GM12878 (cell line): ENCODE measurements at regions not wholly inside any gene's neighbourhood (a gene's known extent, or its start where the extent isn't known, plus 50 kb on each side); places are given as distances from the start of the nearest gene placed in this dataset.

ENCODE experiments used
- ATAC-seq: fragments of 200-7000 bp; cut with Tn5 transposase; 3 replicates; pipeline ENCODE4 v1.9.1; 2020; ENCODE audit warnings: mild to moderate bottlenecking, moderate library complexity
- BruUV-seq: library from RNA; stranded (reverse); fragments of 400-500 nt; replicated peaks from 2 replicates; lab custom pipeline; 2021; lab: Mats Ljungman, UMichigan
- CTCF ChIA-PET: fragments of 300-600 bp; sonication (Branson Sonifier 250); formaldehyde crosslinking; extraction: SDS; loops from one replicate; lab custom pipeline; 2021; ENCODE audit warnings: inconsistent platforms; lab: Yijun Ruan, JAX
- POLR2A ChIA-PET: fragments of 350-600 bp; formaldehyde crosslinking; extraction: SDS; loops from one replicate; lab custom pipeline; 2021; ENCODE audit warnings: inconsistent platforms; lab: Charles Lee
- RAD21 ChIA-PET: fragments of 300-600 bp; sonication (Branson Sonifier 250); formaldehyde crosslinking; loops from one replicate; lab custom pipeline; 2023; ENCODE audit warnings: antibody characterized with exemption; ENCODE audit not compliant: unreplicated experiment; lab: Charles Lee
- SMC1A ChIA-PET: fragments of 300-600 bp; sonication (Branson Sonifier 250); formaldehyde crosslinking; loops from one replicate; lab custom pipeline; 2023; ENCODE audit not compliant: unreplicated experiment, uncharacterized antibody; lab: Charles Lee
- DNase-seq: peaks from one replicate; pipeline ENCODE4 v3.0.0-alpha.2; 2011; ENCODE audit warnings: low read depth, low spot score
- FAIRE-seq: peaks from 3 replicates; lab custom pipeline; 2011; peaks lifted over from hg19 to GRCh38; lab: Jason Lieb, UNC
- H2AFZ ChIP-seq: 2 replicates; pipeline ENCODE4 v1.6.0; 2011; ENCODE audit warnings: low read depth, low read length, control low read depth; ENCODE audit not compliant: control insufficient read depth
- H3K27ac ChIP-seq: 2 replicates; pipeline ENCODE4 v1.5.1; 2011; ENCODE audit warnings: control low read depth; ENCODE audit not compliant: control insufficient read depth, insufficient read depth
- H3K27me3 ChIP-seq, 2 experiments: replicated peaks in 1 of 2; 2 replicates each; pipeline versions ENCODE4 v1.6.0 to v1.6.1; 2011; ENCODE audit warnings: low read length in 1 of 2; ENCODE audit not compliant: control insufficient read depth in 2 of 2, insufficient read depth in 2 of 2
- H3K36me3 ChIP-seq, 2 experiments: 2 replicates each; pipeline ENCODE4 v1.5.1; 2011; ENCODE audit warnings: low read length in 1 of 2; ENCODE audit not compliant: control insufficient read depth in 2 of 2, insufficient read depth in 2 of 2
- H3K4me1 ChIP-seq: 2 replicates; pipeline ENCODE4 v1.6.1; 2011; ENCODE audit warnings: mild to moderate bottlenecking, low read length, moderate library complexity, mixed read lengths; ENCODE audit not compliant: control insufficient read depth, insufficient read depth
- H3K4me2 ChIP-seq: 2 replicates; pipeline ENCODE4 v1.6.0; 2011; ENCODE audit warnings: control low read depth; ENCODE audit not compliant: control insufficient read depth, insufficient read depth
- H3K4me3 ChIP-seq: fragments of 200-600 bp; sonication (generic); 2 replicates; pipeline ENCODE4 v1.5.1; 2016
- H3K79me2 ChIP-seq: 2 replicates; pipeline ENCODE4 v1.6.0; 2011; ENCODE audit warnings: low read length; ENCODE audit not compliant: control insufficient read depth, insufficient read depth
- H3K9ac ChIP-seq: 2 replicates; pipeline ENCODE4 v1.8.0; 2011; ENCODE audit warnings: low read length, control low read depth, mixed read lengths; ENCODE audit not compliant: control insufficient read depth, insufficient read depth
- H3K9me3 ChIP-seq: replicated peaks from 3 replicates; pipeline ENCODE4 v1.5.1; 2011; ENCODE audit warnings: mild to moderate bottlenecking, low read length; ENCODE audit not compliant: control insufficient read depth, insufficient read depth
- H4K20me1 ChIP-seq: 2 replicates; pipeline ENCODE4 v1.6.0; 2011; ENCODE audit not compliant: control insufficient read depth, insufficient read depth
- CTCF ChIP-seq, 3 experiments: IDR thresholded peaks in 2 of 3; conservative IDR thresholded peaks in 1 of 3; 2 replicates each; pipeline ENCODE4 v1.5.1; 2011; ENCODE audit warnings: low read depth in 3 of 3, low read length in 3 of 3, mild to moderate bottlenecking in 3 of 3, control low read depth in 2 of 3, moderate library complexity in 2 of 3, inconsistent platforms in 1 of 3, mixed read lengths in 1 of 3; ENCODE audit not compliant: control insufficient read depth in 2 of 3, insufficient read depth in 1 of 3; ENCODE audit errors: extremely low read depth in 1 of 3
- E2F4 ChIP-seq: IDR thresholded peaks from 2 replicates; pipeline ENCODE4 v1.6.1; 2012; ENCODE audit warnings: low read depth, low read length, improper control_type of control experiment
- E2F8 ChIP-seq: fragments of 450-650 bp; IDR thresholded peaks from 2 replicates; pipeline ENCODE4 v1.6.1; 2018; ENCODE audit warnings: mild to moderate bottlenecking, low read depth, moderate library complexity; ENCODE audit not compliant: partially characterized antibody
- FOXM1 ChIP-seq: IDR thresholded peaks from 2 replicates; pipeline ENCODE4 v1.6.1; 2012; ENCODE audit warnings: low read depth, mild to moderate bottlenecking, inconsistent platforms, low read length, moderate library complexity
- GABPA ChIP-seq: IDR thresholded peaks from 2 replicates; pipeline ENCODE4 v1.6.1; 2014; ENCODE audit warnings: antibody characterized with exemption, low read depth, mild to moderate bottlenecking, inconsistent platforms
- JUNB ChIP-seq: IDR thresholded peaks from 2 replicates; pipeline ENCODE4 v1.6.1; 2016; ENCODE audit warnings: antibody characterized with exemption, mild to moderate bottlenecking
- MLLT1 ChIP-seq: fragments of 450-650 bp; IDR thresholded peaks from 2 replicates; pipeline ENCODE4 v1.6.1; 2016; ENCODE audit warnings: mild to moderate bottlenecking
- MTA3 ChIP-seq: IDR thresholded peaks from 2 replicates; pipeline ENCODE4 v1.6.1; 2012; ENCODE audit warnings: low read length, inconsistent platforms, borderline replicate concordance
- RBBP5 ChIP-seq: fragments of 200-600 bp; sonication (generic); conservative IDR thresholded peaks from 2 replicates; pipeline ENCODE4 v1.6.1; 2016
- RUNX3 ChIP-seq: IDR thresholded peaks from 2 replicates; pipeline ENCODE4 v1.6.1; 2012; ENCODE audit warnings: low read length, inconsistent platforms
- SUZ12 ChIP-seq: fragments of 200-600 bp; sonication (generic); IDR thresholded peaks from one replicate; pipeline ENCODE4 v1.6.1; 2018; ENCODE audit warnings: antibody characterized with exemption, mild to moderate bottlenecking; ENCODE audit not compliant: unreplicated experiment
- ZBED1 ChIP-seq: IDR thresholded peaks from 2 replicates; pipeline ENCODE4 v1.6.1; 2016; ENCODE audit warnings: borderline replicate concordance
- WGBS: methylation state at CpG from one replicate; pipeline ENCODE4 v1.1.6; 2016; ENCODE audit warnings: low lambda C conversion rate; ENCODE audit not compliant: insufficient replicate concordance, insufficient coverage; ENCODE audit errors: missing lambda C conversion rate; 5-methylcytosine and 5-hydroxymethylcytosine counted together
- in situ Hi-C: fragments of 300-500 bp; cut with MboI; formaldehyde crosslinking; loops from 9 replicates; pipeline ENCODE4 v1.14.3; 2018; ENCODE audit warnings: mixed read lengths
- intact Hi-C: fragments of 100-400 bp; cut with micrococcal nuclease; formaldehyde crosslinking; loops from one replicate; pipeline ENCODE4 v1.14.2; 2022; ENCODE audit not compliant: unreplicated experiment

GRCh38 chr5:42951293-42951840 lies 88.8 kb downstream of the ANXA2R start (continued):
- TF ChIP-seq E2F8: no peak
- TF ChIP-seq MTA3: peak; percentile 74; the same call in 1 of the 2 replicates

- peak overlapping the region; percentile 51 for H3K27ac ChIP-seq
- ChIA-PET POLR2A (interaction anchor here (0.5 to 2.2 kb wide), 12 partner anchors 38 to 171 kb away, joined by 4 to 9 read pairs (median 5); no protein-coding TSS in a partner anchor), RAD21 (interaction anchor here (0.6 to 2.6 kb wide), 8 partner anchors 39 to 170 kb away, joined by 3 to 16 read pairs (median 8); partner anchors contain the start of gene ZNF131), CTCF (interaction anchor here (0.6 to 4.1 kb wide), 11 partner anchors 21 to 848 kb away, joined by 3 to 18 read pairs (median 4); no protein-coding TSS in a partner anchor), SMC1A (interaction anchor here (0.8 to 2.8 kb wide), 8 partner anchors 38 to 92 kb away, joined by 3 to 9 read pairs (median 4); no protein-coding TSS in a partner anchor)
- WGBS: under 1% methylated on average over 39 of the region's 46 CpGs
- TSS peak; percentile 89 for BruUV-seq
- peaks cover 13% of the 10 kb centered on the region for H3K4me1 ChIP-seq
- H3K4me2 ChIP-seq: peak overlapping the region; percentile 100
- H3K79me2 ChIP-seq: no peaks in the 10 kb centered on the region
- no peaks in the 10 kb centered on the region; the same call in 2 of the 3 replicates for H3K9me3 ChIP-seq
- FAIRE-seq (peak; percentile 81), ATAC-seq (peak; percentile 48), DNase-seq (peak; percentile 32)
- intact Hi-C loops (loop anchor here (1.0 to 2.0 kb wide), 3 partner anchors 43 to 114 kb away; no protein-coding TSS in a partner anchor), in situ Hi-C loops (loop anchor here (5.0 kb wide), 2 partner anchors 42 to 92 kb away; partner anchors contain the start of gene ANXA2R)
- peak overlapping the region; percentile 70 for H2AFZ ChIP-seq
- peak overlapping the region; percentile 87 for H3K9ac ChIP-seq
- no peaks in the 10 kb centered on the region for H3K36me3 ChIP-seq
- H3K27me3 ChIP-seq: no peaks in the 10 kb centered on the region; a peak in 1 of 4 replicates
- no peaks in the 10 kb centered on the region for H4K20me1 ChIP-seq
- peak overlapping the region; percentile 62 for H3K4me3 ChIP-seq
- TF ChIP-seq JUNB (peak; percentile 41), MLLT1 (no peak), RUNX3 (peak; percentile 67), RBBP5 (no peak), SUZ12 (no peak), GABPA (0 out of 2 replicates have a peak, but pooled peaks have one; percentile 36), E2F4 (no peak), CTCF (IDR thresholded peaks at IDR 0.05 in 2 of 3, conservative IDR thresholded peaks at IDR 0.05 in 1 of 3; ENCODE audit: control insufficient read depth in 2 of 3, extremely low read depth in 1 of 3, insufficient read depth in 1 of 3, low read depth in 3 of 3, low read length in 3 of 3) (no peak), ZBED1 (peak; percentile 20; the same call in 1 of the 2 replicates), FOXM1 (no peak)
Measured at GRCh38 chr5:42950456-42951292, 89.4 kb downstream of the ANXA2R start.
